ENCODE measurements at regions not wholly inside any gene's neighbourhood (a gene's known extent, or its start where the extent isn't known, plus 50 kb on each side); places are given as distances from the start of the nearest gene placed in this dataset.

GRCh38 chr4:43148481-43148880 lies 256.0 kb downstream of the GRXCR1 start:
- TF ChIP-seq POLR2A (IDR thresholded peaks at IDR 0.05; ENCODE audit: low read depth, low read length) (no peak), POLR2AphosphoS5 (IDR thresholded peaks at IDR 0.05; ENCODE audit: low read depth, low read length) (no peak), TAF1 (IDR thresholded peaks at IDR 0.05; ENCODE audit: borderline replicate concordance, low read depth, low read length) (no peak)

All from GM12892 (cell line).